ENCODE measurements at regions not wholly inside any gene's neighbourhood (a gene's known extent, or its start where the extent isn't known, plus 50 kb on each side); places are given as distances from the start of the nearest gene placed in this dataset.

DNA sequence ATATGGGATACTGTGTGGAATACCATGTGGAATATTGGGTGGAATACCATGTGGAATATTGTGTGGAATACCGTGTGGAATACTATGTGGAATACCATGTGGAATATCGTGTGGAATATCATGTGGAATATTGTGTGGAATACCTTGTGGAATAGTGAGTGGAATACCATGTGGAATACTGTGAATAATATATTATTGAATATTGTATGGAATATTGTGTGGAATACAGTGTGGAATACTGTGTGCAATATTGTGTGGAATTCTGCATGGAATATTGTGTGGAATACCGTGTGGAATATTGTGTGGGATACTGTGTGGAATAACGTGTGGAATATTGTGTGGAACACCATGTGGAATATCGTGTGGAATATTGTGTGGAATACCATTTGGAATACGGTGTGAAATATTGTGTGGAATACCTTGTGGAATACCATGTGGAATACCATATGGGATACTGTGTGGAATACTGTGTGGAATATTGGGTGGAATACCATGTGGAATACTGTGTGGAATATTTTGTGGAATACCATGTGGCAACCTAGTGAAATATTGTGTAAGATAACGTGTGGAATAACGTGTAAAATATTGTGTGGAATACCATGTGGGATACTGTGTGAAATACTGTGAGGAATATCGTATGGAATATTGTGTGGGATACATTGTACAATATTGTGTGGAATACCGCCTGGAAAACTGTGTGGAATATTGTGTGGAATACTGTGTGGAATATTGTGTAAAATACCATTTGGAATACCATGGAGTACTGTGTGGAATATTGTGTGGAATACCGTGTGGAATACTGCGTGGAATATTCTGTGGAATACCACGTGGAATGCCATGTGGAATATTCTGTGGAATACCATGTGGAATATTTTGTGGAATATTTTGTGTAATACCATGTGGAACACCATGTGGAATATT lies 133.9 kb upstream of the CHST15 start:
- no peak overlapping the region for H3K27ac ChIP-seq
- no peak for DNase-seq (ENCODE audit: low spot score)
- H3K79me2 ChIP-seq = no peaks in the 10 kb centered on the region
- no peak overlapping the region for H3K4me2 ChIP-seq
- TF ChIP-seq, protein P1, sequence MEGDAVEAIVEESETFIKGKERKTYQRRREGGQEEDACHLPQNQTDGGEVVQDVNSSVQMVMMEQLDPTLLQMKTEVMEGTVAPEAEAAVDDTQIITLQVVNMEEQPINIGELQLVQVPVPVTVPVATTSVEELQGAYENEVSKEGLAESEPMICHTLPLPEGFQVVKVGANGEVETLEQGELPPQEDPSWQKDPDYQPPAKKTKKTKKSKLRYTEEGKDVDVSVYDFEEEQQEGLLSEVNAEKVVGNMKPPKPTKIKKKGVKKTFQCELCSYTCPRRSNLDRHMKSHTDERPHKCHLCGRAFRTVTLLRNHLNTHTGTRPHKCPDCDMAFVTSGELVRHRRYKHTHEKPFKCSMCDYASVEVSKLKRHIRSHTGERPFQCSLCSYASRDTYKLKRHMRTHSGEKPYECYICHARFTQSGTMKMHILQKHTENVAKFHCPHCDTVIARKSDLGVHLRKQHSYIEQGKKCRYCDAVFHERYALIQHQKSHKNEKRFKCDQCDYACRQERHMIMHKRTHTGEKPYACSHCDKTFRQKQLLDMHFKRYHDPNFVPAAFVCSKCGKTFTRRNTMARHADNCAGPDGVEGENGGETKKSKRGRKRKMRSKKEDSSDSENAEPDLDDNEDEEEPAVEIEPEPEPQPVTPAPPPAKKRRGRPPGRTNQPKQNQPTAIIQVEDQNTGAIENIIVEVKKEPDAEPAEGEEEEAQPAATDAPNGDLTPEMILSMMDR (IDR thresholded peaks at IDR 0.05; ENCODE audit: poor library complexity) = no peak
- TF ChIP-seq EZH2phosphoT487 (IDR thresholded peaks at IDR 0.05; ENCODE audit: low read depth, severe bottlenecking, unreplicated experiment) (no peak), EZH2 (IDR thresholded peaks at IDR 0.05; ENCODE audit: borderline replicate concordance) (no peak)
- H3K36me3 ChIP-seq (replicated peaks; ENCODE audit: insufficient read depth, low read depth) = no peaks in the 10 kb centered on the region
- no peak overlapping the region for H2AFZ ChIP-seq
- no peak overlapping the region for H3K4me3 ChIP-seq
- H4K20me1 ChIP-seq (ENCODE audit: insufficient read depth, poor library complexity, severe bottlenecking) = no peaks in the 10 kb centered on the region
- no peaks in the 10 kb centered on the region for H3K9me2 ChIP-seq (replicated peaks; ENCODE audit: insufficient read depth)
- H3K9me3 ChIP-seq (ENCODE audit: low read depth) = no peaks in the 10 kb centered on the region
- 74% methylated on average over 13 of the region's 13 CpGs for WGBS (ENCODE audit: low lambda C conversion rate, missing lambda C conversion rate)
- H3K27me3 ChIP-seq = no peaks in the 10 kb centered on the region
- peaks cover under 1% of the 10 kb centered on the region for H3K4me1 ChIP-seq (ENCODE audit: insufficient read depth)

DNA sequence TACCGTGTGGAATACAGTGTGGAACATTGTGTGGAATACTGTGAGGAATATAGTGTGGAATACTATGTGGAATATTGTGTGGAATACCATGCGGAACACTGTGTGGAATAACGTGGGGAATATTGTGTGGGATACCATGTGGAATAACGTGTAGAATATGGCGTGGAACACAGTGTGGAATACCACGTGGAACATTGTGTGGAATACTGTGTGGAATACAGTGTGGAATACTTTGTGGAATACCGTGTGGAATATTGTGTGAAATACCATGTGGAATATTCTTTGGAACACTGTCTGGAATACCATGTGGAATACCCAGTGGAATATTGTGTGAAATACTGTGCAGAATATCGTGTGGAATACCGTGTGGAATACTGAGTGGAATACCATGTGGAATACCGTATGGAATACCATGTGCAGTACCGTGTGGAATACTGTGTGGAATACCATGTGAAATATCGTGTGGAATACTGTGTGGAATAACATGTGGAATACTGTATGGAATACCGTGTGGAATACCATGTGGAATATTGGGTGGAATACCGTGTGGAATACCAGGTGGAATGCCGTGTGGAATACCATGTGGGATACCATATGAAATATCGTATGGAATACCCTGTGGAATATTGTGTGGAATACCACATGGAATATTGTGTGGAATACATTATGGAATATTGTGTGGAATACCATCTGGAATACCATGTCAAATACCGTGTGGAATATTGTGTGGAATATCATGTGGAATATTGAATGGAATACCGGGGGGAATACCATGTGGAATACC lies 133.1 kb upstream of the CHST15 start:
- Histone ChIP-seq H3K79me2 (no peaks in the 10 kb centered on the region), H3K9me3 (ENCODE audit: low read depth) (no peaks in the 10 kb centered on the region), H3K4me1 (ENCODE audit: insufficient read depth) (peaks cover 7% of the 10 kb centered on the region), H3K9me2 (replicated peaks; ENCODE audit: insufficient read depth) (no peaks in the 10 kb centered on the region), H3K27me3 (no peaks in the 10 kb centered on the region), H3K4me3 (no peak overlapping the region), H3K27ac (no peak overlapping the region), H3K36me3 (replicated peaks; ENCODE audit: insufficient read depth, low read depth) (no peaks in the 10 kb centered on the region), H2AFZ (no peak overlapping the region), H3K4me2 (no peak overlapping the region), H4K20me1 (ENCODE audit: insufficient read depth, poor library complexity, severe bottlenecking) (no peaks in the 10 kb centered on the region)
- TF ChIP-seq EZH2phosphoT487 (IDR thresholded peaks at IDR 0.05; ENCODE audit: low read depth, severe bottlenecking, unreplicated experiment) (no peak), EZH2 (IDR thresholded peaks at IDR 0.05; ENCODE audit: borderline replicate concordance) (no peak)
- TF ChIP-seq, protein P1 (IDR thresholded peaks at IDR 0.05; ENCODE audit: poor library complexity) = no peak
- 89% methylated on average over 18 of the region's 18 CpGs for WGBS (ENCODE audit: low lambda C conversion rate, missing lambda C conversion rate)
- DNase-seq (ENCODE audit: low spot score) = no peak

DNA sequence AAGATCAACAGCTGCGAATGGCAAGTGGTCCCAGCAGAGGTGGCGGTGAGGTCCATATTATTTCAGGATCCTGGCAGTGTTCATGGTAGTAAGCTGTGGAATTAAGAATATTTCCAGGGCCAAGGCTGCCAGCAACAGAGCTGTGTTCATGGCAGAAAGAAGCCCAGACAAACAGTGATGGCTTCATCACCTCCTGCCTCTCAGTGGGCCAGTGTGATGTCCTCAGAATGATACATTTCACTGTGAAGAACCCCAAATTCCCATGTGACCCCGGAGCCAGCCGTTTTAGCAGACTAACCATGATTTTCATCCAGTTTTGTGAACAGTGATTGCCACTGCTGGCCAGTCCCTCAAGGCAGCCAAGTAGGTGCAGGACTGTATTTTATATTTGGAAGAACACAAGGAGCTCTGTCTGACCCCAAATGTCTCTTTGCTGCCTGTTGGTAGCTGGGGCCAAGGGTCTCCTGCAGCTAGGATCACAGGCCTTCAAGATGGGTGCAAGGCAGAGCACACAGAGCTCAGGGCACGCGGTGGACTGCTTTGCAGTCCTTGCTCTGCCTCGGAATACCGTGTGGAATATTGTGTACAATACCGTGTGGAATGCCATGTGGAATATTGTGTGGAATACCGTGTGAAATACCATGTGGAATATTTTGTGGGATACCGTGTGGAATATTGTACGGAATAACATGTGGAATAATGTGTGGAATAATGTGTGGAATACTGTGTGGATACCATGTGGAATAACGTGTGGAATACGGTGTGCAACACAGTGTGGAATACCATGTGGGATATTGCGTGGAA lies 132.3 kb upstream of the CHST15 start:
- Histone ChIP-seq H3K4me1 (ENCODE audit: insufficient read depth) (peaks cover 14% of the 10 kb centered on the region), H2AFZ (no peak overlapping the region)
- WGBS (ENCODE audit: low lambda C conversion rate, missing lambda C conversion rate) = 92% methylated on average over 15 of the region's 15 CpGs

More for the DNA sequence above, 132.3 kb upstream of the CHST15 start:
- TF ChIP-seq EZH2phosphoT487 (IDR thresholded peaks at IDR 0.05; ENCODE audit: low read depth, severe bottlenecking, unreplicated experiment) = no peak
- TF ChIP-seq EZH2 (IDR thresholded peaks at IDR 0.05; ENCODE audit: borderline replicate concordance) = no peak
- TF ChIP-seq, protein P1 (IDR thresholded peaks at IDR 0.05; ENCODE audit: poor library complexity) = no peak
- Histone ChIP-seq H3K4me2 (no peak overlapping the region), H3K27me3 (no peaks in the 10 kb centered on the region), H3K27ac (no peak overlapping the region), H3K79me2 (no peaks in the 10 kb centered on the region), H3K9me3 (ENCODE audit: low read depth) (no peaks in the 10 kb centered on the region), H3K4me3 (no peak overlapping the region), H4K20me1 (ENCODE audit: insufficient read depth, poor library complexity, severe bottlenecking) (no peaks in the 10 kb centered on the region), H3K36me3 (replicated peaks; ENCODE audit: insufficient read depth, low read depth) (no peaks in the 10 kb centered on the region), H3K9me2 (replicated peaks; ENCODE audit: insufficient read depth) (no peaks in the 10 kb centered on the region)
- DNase-seq (ENCODE audit: low spot score) = no peak
